WI38 (cell line): ENCODE measurements at regions not wholly inside any gene's neighbourhood (a gene's known extent, or its start where the extent isn't known, plus 50 kb on each side); places are given as distances from the start of the nearest gene placed in this dataset.
A peak's percentile ranks its signal among the peaks of the same experiment; 100 is the strongest.
"Not testable (repeated sequence)": the region's sequence is repeated elsewhere in the genome, so short reads cannot be mapped to it uniquely, and the experiment has no call there.

Experiments used
- H3K4me3 ChIP-seq: 2 replicates; pipeline ENCODE4 v1.5.1; 2011; ENCODE audit warnings: low read depth, mild to moderate bottlenecking, control low read depth, low read length

DNA sequence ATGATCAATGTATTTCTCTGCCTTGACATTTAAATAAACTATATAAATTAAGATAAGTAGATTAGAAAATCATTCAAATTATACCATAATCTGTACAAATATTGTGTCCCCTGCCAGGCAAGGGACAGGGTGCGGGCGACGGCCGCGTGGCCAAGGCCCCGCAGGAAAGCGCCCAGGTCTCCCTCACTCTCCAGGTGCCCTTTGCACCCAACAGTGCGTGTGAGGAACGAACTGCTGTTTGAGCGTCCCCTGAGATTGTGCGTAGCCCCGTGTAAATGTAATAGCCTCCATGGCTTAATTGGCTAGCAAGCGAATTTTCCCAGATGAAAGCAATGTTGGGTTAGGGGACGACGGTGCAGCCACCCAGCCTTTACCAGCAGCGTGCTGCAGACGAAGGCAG is 161.4 kb downstream of the SYT15 start:
- H3K4me3 ChIP-seq = not testable (repeated sequence)

DNA sequence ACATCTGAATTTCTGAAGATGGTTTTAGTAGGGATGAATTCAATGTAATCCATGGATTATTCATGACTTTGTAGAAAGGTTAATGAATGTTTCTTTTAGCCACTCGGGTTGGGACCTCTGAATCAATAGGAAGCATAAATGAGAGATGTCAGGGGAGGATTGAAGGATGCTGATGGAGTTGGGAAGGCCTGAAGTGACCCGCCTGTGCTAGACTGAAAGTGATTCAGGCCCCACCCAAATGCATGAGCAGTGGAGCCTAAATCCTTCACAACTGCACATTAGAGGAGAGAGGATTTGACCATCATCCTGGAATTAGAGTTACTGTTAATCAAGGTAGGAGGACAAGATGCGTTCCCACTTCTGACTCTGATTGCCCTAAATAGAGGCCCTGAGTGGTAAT is 162.2 kb upstream of the PTPN20 start:
- H3K4me3 ChIP-seq = not testable (repeated sequence)

DNA sequence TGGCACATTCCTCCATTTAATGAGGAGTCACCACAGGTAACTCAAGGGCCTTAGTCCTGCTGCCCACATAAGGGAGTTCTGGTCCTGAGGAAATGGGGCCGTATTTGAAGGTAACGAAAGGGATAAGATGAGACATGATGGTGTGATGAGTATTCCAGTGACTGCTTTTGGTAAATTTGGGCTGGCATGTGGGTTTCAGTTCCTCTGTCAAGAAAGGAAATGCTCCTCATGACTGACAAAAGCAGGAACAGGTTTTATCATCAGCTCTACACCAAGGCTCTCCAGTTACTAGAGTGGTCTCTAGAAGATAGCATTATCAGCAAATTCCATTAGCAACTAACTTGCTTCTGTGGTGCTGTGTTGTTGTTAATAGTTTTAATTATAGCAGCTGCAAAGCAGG is 161.8 kb upstream of the PTPN20 start:
- H3K4me3 ChIP-seq = not testable (repeated sequence)

DNA sequence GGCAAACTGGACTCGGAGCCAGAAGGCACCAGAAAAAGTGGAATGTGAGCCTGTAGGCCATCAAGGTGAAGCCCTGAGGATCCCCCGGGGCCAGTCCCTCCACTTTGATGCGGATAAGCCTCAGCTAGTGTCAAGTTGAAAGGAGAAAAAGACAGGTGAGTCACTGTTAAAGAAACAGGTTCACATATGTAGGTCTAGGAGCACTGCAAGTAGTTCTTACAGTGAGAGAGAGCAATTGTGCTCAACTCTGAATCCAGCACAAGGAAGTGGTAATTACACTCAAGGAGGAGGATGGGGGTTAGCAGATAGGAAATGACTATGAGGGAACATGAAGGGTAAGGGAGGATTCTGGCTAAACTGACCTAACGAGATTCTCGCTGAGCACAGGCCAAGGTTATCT is 157.5 kb upstream of the PTPN20 start:
- H3K4me3 ChIP-seq = not testable (repeated sequence)

DNA sequence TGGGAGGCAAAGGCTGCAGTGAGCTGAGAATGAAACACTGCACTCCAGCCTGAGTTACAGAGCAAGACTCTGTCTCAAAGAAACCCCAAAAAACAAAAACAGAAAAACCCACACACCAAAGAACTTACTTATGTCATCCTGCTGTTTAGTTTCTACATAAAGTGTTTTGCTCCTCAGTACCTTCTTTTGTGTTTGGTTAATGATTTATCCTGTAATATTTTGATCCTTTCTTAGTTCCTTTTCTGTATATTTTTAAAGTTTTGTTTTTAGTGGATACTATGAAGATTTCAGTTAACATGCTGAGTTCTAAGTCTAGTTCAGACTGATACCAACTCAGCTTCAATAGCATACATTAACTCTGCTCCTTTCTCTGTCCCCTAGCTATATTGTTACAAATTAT is 149.8 kb upstream of the PTPN20 start:
- not testable (repeated sequence) for H3K4me3 ChIP-seq

DNA sequence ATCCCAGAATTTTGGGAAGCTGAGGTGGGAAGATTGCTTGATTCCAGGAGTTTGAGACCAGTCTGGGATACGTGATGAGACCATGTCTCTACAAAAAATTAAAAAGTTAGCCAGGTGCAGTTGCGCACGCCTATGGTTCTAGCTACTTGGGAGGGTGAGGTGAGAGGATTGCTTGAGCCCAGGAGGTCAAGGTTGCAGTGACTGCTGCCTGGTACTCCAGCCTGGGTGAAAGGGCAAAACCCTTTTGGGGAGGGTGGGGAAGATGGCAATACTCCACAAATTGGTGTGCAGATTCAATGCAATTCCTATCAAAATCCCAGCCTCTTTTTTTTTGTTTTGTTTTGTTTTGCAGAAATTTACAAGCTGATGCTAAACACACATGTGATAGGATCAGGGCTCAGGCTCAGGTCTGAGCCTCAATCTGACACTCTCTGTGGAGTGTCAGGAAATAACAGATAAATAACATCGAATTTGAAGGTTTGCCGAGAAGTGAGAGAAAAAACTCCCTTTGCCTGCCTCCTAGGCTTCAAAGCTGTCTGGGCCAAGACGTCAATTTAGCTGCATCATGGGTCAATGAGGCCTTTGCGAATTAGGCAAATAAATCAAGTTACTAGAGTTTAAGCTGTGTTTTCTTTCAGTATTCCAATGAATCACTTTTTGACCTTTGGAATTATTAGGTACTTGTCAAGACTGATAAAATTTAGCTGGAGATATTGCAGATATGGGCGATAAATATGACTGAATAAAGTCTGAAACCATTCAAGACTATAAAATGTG is 142.5 kb upstream of the PTPN20 start:
- H3K4me3 ChIP-seq = not testable (repeated sequence)

DNA sequence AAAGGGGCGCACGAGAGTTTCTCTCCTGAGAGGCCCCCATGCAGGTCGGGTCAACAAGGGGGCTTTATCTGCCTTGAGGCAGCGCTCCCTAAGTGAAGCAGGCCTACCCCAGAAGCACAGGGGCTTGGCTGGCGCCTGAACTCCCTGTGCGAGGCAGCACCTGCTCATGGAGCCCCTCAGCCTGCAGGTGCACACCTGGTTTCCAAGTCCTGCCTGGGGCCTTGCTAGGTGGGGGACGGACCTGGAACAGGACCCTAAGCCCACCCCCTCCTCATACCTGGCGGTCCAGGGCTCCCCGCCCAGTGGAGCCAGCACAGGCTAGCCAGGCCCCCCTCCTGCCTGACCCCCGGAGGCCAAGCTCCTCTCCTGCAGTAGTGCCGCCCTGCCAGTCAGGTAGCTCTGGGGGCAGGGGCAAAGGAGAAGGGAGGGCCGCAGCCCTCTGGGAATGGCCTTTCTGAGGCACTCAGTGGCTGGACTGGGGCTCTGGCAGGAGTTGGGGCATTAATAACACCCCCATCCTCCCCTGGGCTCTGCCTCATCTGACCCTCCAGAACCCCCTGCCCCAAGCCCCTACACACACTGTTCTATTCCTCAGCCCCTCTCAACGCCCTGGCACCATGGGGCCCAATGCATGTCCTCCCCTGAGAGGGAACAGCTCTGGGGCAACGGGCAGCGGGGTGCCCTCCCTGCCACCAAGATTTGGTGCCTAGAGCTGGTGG is 137.9 kb upstream of the PTPN20 start:
- not testable (repeated sequence) for H3K4me3 ChIP-seq

DNA sequence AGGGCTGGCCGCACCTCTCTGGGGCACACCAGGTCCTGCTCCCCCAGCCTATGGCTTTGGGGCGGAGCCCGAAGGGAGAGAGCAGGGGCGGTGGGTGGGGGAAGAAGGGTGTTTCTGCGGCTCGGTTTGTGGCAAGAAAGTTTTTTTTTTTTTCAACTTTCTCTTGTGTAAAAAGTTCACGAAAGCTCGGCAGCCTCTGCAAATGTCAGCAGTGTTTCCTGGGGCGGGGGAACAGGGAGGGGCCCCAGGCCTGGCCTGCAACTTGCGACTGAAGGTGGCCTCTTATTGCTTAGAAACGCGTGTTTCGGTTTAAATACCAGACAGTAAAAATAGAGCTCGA is 137.4 kb upstream of the PTPN20 start:
- not testable (repeated sequence) for H3K4me3 ChIP-seq

DNA sequence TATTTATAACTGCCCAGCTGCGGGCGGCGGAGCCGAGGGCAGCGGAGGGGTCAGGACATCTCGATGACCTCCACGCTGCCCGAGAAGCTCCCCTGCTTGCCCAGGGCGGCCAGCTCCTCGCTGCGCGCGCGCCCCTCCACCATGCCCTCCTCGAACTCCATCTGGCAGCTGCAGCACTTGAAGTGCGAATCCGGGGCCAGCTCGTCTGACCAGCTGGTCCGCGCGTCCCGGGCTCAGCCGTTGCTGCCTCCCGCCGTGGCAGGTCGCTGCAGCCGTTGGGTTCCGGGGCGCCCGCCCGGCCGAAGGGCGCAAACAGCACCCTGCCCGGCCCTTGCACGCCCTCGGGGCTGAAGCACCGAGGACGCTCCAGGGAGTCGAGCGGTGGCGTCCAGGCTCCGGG is 136.9 kb upstream of the PTPN20 start:
- H3K4me3 ChIP-seq = not testable (repeated sequence)

DNA sequence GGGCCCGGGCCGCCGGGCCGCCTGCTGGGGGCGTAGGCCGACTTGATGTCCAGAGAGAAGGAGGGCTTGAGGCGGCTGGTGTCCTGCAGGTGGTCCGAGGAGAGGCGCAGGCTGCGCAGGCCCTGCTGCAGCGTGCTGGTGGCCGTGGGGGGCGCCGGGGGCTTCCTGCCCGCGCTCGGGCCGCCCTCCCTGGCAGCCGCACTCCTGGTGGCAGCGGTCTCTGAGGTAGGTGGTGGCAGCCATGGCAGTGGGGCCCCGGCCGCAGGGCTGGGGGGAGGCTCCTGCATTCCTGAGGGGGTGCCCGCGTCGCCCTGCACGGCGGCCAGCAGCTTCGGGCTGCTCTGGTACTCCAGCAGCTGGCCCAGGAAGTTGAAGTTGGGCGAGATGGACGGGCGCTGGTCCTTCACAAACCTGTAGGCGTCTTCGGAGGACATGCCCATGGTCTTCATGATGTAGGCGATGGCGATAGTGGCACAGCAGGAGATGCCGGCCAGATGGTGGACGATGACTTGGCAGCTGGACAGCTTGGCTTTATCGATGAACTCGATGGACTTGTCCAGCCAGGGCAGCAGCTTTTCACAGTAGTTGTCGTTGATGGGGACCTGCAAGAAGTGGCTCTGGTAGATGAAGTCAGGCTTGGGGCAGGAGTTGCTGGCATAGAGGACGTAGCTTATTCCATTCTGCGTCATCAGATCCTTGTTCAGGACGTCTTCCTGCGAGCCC is 136.1 kb upstream of the PTPN20 start:
- not testable (repeated sequence) for H3K4me3 ChIP-seq

DNA sequence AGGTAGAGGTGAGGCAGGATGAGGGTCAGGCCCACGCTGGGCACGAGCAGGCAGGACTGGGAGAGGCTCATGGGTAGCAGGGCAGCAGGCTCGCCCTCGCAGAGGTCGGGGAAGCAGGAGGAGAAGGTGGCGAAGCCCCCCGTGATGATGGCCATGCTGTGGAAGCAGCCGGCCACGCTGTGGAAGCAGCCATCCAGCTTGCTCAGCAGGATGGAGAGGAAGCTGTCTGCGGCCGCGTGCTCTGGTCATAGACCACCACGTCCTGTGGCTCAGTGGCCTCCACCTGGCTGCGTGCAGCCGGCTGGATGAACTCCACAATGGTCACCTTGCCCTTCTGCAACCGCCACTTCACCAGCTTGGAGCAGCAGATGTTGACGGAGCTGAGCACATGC is 135.6 kb upstream of the PTPN20 start:
- not testable (repeated sequence) for H3K4me3 ChIP-seq

DNA sequence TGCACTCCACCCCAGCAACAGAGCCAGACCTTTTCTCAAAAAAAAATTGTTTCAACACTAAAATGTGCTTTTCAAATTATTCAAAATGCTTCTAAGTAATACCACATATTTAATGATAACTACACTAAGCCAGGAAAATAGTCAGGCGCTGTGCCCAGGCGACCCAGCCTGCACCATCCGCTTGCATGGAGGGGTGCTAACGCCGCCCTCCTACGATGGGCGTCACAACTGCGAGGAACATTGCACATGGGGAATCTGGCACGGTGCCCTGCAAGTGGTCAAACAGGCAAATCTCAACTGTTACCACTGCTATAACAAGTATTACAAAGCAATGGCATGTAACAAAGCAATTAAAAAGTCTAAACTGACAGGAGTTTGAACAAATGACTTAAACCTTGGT is 131.7 kb upstream of the PTPN20 start:
- H3K4me3 ChIP-seq = not testable (repeated sequence)

DNA sequence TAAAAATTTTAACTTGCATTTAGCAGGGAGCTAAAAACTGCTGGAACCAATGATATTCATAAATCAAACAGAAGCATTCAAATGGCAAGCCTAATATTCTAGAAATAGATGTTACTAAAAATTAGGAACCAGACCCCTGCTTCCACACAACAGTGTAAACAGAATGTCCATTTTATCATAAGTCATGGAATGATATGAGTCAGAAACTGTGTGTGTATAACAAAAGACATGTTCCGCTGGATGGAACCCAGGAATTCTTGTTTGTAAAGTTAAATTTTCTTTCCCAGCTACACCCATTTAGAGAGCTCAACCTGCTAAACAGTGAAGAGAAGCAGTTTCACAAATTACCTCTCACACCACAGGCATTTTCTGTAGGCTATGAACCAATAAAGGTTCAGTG is 131.1 kb upstream of the PTPN20 start:
- H3K4me3 ChIP-seq = not testable (repeated sequence)

DNA sequence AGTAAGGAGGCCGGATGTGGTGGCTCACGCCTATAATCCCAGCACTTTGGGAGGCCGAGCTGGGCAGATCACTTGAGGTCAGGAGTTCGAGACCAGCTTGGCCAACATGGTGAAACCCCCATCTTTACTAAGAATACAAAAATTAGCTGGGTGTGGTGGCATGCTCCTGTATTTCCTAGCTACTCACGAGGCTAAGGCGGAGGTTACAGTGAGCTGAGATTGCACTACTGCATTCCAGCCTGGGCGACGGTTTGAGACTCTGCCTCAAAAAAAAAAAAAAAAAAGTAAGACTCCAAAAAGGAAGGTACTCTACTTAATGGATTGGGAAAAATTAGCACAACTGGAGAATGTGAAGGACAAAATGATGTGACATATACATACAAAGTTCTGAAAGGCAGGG is 130.2 kb upstream of the PTPN20 start:
- not testable (repeated sequence) for H3K4me3 ChIP-seq

DNA sequence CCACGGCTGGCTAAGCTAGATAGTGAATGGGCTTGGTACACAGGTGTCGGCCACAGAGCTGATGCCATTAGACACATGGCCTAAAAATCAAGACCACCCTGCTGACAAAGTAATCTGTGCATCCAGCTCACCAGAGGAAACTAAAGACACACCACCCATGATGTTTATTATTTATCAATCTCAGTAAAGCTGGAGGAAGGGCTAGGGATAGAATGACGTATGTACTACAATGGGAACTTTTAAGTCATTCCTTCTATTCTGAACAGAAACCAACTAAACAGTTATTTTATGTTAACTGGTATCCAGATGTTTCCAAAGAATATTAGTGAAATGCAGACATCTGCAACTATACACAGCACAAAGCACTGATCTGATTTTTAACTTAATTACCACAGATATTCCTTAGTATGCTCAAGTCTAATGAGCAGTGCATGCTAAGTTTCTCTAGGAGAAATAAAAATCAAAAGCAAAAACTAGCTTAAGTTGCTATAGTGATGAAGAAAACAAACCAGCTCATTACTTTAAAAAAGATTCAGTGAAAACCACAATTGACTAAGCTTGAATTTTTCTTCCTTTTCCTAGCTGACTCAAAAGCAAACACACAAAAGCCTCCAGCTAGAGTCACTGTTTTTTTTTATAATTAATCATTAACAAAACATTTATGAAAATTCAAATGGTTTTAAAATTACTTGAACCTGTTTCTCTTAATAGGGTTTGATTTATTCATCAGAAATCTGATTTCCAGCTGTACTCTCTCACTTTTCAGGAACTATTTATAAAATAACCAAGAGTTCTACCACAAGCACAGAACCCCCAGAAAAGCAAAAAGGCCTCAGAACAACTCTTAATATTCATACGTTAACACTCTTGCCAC is 129.0 kb upstream of the PTPN20 start:
- H3K4me3 ChIP-seq = not testable (repeated sequence)

DNA sequence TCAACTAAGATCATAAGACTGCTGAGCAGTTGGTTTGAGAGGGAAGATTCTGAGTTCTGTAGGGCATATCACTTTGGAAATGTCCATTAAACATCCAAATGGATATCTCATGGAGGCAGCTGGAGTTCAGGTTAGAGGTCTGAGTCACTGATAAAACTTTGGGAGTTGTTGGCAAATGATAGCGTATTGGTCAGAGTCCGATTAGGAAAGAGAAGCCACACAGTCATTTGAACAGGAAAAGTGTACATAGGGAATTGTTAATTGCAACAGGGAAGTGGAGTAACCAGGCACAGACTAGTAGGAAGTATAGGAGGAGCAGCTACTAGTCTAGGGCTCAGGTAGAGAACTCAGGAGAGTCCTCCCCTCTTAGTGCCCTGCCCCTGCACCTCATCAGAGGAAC is 126.6 kb upstream of the PTPN20 start:
- H3K4me3 ChIP-seq = not testable (repeated sequence)

DNA sequence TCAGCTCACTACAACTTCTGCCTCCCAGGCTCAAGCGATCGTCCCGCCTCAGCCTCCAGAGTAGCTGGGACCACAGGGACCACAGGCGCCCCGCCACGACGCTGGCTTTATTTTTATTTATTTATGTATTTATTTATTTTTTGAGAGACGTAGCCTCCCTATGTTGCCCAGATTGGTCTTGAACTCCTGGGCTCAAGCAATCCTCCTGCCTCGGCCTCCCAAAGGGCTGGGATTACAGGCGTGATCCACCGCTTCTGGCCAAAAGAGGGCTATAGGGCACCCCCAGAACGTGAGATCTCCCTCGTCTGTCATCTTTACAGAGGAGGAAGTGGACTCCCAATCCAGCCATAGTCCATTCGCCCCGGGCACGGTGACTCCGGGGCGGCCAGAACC is 125.1 kb upstream of the PTPN20 start:
- H3K4me3 ChIP-seq = peak overlapping the region; percentile 60

DNA sequence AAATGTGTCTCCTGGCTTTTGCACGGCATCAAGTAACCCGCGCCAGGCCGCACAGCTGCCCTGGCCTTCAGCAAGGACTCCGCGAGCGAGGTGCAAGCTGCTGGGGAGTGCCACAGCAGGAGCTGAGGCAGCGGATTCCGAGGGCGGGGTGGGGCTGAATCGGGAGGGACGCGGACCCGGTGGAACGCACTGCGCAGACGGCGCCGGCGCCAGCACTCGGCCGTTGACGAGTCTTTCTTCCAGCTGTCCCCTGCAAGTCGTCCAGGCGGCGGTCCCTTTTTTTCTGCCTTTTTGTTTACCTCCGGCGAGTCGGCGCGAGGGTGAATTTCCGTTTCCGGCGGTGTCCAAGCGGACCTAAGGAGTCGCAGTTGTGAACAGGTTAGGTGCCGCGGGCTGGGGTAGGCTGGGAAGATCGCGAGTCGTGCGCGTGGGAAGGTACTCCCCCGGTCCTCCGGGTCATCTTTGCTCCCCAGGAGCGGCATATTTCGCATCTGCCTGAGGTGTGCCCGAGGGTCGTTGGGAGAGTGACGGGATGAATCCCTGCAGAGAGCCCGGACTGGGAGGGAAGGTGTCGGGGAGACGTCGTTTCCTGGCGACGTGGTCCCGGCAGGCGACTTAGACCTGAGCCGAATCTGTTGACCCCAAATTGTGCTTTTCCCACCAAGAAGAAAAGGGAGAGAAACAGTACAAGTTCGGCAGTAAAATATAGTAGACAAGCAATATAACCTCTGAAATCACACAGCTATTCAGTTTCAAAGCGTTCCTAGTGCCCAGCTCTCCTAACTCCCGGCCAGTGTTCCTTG is 124.5 kb upstream of the PTPN20 start:
- H3K4me3 ChIP-seq = peak overlapping the region; percentile 60
